ENCODE measurements at regions not wholly inside any gene's neighbourhood (a gene's known extent, or its start where the extent isn't known, plus 50 kb on each side); places are given as distances from the start of the nearest gene placed in this dataset.

DNA sequence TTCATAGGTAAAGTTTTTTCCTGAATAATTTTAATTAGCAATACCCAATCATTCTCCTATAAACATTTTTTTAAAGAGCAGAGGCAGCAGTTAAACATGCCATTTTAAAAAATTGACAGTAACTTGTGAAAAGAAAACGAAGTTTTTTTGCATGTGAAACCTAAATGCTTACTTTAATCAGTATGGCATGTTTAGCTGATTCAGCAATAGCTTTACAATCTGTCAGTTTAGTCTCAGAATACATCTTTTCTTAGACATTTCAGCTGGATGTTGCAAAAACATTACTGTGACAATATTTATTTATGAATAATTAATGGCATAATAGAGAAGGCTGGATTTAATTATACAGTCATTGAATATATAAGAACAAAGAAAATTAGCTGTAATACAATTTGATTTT is 1132.4 kb upstream of the ADGRL2 start:
- no peak for DNase-seq

DNA sequence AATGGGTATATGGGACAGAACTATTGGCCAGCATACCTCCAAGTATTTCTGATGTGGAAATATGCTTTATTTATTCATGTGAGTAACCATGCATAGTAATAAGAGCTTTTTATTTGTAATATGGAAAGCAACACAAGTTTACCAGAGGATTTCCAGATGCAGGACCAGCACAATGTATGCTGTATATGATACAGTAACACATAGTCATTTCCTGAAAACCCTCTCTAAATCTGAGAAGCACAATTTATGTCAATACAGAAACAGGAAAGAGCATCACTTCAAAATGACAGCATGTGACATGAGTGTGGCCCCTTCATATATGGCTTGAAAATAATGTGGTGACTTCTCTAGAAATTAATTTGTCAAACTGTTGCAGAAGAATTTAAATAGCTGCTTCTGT is 1134.7 kb upstream of the ADGRL2 start:
- no peak for DNase-seq

DNA sequence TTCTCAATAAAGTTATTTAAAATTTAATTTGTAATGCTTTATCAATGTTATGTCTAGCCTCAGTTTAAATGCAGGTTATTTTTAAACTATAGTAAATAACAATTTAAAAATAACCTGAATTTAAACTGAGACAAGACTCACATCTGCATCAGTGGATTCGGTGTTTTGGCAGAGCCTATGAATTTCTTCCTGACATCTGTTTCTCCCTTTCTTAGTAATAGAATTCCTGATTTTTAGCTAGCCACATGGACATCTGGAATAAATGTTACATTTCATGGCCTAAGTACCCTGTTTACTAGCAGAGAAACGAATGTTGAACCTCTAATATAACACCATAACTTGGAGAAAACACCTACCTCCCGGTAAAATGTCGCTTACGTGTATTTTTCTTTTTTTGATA is 1141.6 kb upstream of the ADGRL2 start:
- no peak for DNase-seq

DNA sequence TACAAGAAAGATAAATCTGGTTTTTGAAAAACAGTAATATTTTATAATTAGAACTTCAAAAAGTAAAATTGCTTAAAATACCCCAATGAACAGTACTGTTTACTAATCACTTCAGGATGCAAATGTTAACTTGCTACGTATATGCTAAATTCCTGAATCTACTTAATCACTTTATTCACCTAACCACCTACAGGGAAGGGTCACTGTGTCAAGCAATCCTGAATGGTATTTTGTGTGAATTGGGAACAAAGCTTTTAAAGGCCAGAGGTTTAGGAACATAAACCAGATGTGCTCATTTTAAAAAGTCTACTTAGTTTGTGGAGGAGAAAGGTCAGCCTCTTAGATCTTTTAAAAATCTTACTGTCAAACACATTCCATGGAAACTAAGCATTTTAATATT is 1143.0 kb upstream of the ADGRL2 start:
- no peak for DNase-seq

DNA sequence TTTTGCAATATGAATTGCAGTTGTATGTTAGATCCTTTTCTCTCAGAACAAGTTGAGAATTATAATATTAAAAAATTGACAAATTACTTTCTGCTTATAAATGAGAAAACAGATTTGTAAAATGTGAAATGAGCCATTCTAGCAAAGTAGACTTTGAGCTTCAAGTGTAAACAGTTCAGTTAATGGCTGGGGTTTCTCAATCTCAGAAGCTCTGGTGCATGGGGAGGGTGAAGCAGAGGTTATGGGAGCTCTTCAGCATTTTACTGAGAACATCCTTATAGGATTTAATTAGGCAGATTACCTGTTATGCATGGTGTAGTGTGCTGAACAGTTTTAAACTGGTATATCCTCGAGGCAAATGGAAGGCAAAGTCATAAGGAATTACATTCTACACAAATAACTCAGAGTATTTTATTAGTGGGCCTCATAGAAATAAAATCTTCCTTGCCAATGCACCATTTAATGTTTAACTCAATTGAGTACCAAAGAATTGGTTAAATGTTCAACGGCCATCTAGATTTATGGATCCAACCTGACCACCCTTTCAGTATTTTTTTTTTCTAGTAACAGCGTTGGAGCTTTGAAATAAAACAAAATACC is 1143.6 kb upstream of the ADGRL2 start:
- DNase-seq, result no peak

DNA sequence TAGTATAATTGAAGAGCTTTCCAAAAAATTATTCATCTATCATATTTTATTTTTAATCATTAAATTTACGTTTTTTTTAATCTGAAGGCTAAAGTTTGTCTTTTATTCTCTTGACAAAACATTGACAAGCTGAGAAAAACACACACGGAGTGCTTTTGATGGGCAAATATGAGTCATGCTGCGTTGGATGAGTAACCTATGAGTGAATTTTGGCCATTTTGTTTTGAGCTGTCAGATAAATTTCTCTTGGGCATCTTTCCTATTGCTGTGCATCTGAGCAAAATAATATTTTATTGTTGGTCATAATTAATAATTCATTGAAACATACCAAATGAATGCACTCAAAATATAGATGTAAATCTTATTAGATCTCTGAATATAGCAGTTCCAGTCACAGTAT is 1144.1 kb upstream of the ADGRL2 start:
- DNase-seq, result no peak

DNA sequence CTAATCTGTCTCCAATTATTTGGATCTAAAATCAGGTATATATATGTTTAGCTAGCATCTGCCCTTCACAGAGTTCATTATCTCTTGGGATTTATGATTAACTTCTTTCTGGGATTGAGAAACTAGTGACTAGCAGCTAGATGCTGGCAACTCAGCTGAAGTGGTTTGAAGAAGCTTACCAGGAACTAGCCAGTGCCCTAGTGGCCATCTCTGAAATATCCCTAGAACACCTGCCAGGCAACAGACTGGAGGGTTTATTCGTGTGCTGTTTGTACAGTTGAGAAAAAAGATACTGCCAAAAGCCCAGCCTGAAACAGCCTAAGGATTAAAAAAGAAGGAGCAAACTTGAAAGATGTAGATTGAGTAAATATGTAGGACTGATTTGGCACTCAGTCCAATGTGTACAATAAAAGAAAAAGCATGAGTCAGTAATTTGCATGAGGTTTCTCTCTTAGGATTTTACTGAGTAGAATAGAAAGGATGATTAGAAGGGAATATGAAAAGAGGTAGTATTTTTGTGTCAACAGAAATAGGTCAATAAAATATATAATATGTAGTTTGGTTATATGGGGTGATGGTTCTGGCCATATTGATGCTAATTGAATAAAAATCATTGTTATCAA is 1144.6 kb upstream of the ADGRL2 start:
- DNase-seq, result no peak

DNA sequence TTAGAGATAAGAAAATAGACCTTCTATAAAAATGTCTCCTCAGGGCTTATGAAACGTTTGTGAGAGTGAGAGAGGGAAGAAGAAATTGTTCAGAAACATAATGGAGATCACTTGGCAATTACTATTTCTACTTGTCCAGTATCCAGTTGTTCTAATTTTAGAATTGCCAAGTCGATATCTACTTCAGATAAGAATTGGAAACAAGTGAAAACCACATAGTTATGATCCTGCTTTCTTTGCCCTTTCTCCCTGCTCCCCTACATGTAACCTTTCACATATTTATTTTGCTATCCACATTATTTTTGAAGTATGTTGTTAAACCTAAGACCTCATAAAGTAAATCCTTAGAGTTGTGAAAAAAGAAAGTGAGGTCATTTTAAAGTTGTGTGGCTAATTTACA is 1154.7 kb upstream of the ADGRL2 start:
- DNase-seq, result no peak

DNA sequence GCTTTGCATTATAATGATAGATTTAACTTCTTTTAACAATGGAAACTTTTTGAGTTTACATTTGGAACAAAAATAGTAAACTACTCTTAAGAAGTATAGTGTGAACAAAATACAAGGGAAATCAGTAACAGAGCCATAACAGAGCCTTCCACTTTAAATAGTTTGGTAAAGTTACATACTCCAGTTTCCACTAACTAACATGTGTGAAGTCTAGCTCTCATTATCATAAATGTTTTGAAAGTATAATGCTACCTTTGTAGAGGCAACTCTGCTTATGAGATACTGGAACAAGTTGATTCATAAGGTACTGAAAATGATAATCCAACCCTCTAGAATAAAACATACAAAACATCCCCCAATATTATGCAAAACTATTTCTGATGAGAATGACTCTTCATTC is 1155.1 kb upstream of the ADGRL2 start:
- DNase-seq, result no peak

DNA sequence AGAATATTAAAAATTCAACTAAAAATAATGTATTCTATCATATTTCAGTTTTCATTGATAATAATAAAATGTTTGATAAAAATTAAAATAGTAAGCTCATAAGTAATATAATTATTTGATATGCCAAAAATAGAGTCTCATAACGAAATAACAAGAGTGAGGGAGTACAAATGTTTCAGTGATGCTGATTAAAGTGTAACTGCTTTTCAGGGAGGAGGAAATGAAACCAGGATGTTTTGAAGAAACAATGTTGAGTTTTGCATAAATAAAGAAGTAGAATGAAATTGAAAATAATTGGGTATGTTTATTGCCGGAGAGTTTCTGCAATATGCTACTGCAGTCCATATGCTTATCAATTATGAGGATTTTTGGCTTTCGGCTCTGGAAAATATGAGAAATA is 1159.8 kb upstream of the ADGRL2 start:
- no peak for DNase-seq

DNA sequence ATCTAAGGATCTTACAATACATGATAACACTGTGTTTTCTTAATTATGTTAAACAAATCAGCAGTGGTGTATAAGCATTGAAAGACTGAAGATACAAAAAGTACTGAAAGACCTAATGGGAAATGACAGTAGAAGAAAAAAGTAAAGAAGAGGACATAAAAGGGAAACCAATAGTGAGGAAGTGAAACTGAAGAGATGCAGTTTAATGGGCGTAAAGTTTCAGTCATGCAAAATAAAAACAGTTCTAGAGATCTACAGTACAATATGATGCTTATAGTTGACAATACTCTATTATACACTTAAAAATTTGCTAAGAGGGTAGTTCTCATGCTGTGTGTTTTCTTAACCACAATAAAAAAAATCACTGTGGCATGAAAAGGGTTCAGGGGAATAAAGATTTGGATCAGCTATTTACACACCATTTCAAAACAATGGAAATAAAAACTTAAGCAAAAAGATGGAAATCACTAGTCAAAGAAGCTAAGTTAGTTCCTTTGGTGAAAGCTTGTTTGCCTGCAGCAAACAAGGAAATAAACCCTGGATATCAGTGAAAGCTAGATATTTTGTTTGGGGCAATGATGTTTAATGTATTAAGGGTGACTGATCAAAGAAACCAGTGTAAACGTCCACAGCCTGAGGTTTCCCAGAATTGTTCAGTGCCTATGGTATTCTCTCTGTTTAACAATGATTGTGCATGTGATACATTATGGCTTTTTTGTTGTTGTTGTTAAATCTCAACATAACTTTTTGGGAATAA is 1160.8 kb upstream of the ADGRL2 start:
- DNase-seq, result no peak

DNA sequence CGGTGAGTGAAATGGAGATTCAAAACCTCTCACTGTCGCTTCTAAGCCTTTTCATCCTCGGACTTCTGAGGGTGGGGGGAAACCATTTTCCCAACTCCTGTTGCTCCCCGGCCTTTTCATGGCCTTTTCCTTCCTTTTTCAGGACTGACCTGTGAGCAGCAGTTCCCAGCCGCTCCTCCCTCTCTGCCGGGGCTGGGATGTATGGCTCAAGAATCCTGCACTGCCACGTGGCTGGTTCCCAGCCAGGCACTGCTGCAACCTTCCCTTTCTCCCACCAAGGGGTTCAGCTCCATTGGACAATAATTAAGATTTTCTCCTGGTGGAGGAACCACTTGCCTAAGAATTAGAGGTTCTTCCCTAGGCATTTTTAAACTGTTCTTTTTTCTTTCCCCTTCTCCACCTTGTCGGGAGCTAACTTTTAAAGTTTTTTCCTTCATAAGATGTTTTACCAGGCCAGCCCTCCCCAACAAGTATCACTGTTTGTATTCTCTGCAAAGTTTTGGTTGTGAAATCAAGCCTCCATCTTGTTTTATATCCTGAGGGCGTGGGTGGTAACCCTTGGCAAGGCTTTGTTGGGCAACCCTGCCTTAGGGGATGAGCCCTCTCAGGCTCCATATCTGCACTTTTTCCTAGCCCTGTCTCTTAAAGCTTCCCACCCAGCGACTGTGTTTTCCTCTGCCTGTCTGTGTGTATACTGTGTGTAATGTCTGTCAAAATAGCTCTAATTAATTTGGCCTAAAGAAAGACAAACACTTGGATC is 1166.6 kb upstream of the ADGRL2 start:
- no peak for DNase-seq

DNA sequence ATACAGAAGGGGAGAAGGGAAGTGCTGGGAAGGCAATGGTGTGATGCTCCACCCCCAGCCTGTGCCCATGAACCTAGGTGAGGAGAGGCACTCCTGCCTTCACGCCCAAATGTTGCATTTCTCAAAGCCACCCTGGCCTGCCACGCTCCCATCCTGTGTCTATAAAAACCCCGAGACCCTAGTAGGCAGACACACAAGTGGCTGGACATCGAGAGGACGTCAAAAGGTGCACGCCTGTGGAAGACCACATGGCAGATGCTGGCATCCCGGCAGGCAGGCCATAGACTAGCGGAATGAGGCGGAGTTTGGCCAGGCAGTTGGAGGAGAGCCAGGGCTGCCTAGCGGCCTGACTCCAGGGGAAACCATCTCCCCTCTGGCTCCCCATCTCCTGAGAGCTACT is 1168.5 kb upstream of the ADGRL2 start:
- no peak for DNase-seq

DNA sequence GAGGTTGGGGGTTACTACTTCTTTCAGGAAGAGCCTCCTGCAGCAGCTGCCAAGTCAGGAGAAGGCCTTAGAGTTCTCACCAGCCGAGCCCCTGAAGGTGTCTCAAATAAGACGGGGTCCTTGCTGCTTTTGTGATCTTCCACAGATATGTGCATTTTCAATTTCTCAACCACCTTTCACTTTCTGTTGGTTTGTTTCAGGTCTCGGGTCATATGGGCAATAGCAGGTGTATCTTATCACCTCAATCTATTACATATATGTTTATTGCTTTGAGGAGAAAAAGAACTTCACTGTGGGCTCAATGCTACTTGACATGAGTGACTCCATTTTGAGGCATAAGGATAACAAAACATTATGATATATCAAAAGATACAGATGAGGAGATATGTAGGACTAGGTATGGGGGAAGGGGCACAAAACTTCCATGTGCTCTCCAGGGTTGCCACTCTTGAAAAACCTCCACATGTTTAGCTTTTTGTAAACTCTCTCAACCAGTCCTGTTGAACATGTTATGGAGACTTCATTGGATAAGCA is 1171.4 kb upstream of the ADGRL2 start:
- DNase-seq, result no peak

DNA sequence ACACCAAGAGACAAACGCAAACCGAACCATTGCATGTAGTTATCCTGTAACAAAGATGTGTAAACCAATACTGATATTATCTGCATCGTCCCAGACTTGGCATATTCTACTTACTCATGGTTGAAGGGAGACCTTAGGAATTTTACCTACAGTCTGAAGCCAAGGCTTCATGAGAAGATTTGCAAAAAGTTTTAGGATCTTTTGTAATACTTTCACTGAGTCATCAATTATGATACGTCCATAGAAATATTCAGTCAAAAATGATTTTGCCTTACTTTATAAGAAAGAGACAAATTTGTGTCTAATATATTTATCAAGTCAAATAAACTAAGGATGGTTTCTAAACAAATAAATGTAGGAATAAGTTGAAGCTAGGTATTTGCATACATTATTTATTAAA is 1176.1 kb upstream of the ADGRL2 start:
- no peak for DNase-seq

DNA sequence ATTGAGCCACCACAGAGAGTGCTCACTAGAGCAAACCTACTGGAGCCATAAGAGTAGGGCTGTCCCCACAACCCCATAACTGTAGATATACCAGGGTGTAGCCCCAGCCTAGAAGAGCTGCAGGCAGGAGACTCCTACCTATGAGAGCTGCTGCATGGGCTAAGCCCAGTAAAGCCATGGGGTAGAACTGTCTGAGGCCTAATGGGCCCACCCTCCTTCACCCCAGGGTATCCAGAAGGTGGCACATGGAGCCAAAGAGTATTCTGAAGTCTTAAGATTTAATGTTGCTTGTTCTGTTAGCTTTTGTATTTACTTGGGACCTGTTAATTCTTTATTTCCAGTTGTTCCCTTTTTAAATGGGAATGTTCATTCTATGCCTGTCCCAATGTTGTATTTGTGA is 1193.7 kb upstream of the ADGRL2 start:
- no peak for DNase-seq

DNA sequence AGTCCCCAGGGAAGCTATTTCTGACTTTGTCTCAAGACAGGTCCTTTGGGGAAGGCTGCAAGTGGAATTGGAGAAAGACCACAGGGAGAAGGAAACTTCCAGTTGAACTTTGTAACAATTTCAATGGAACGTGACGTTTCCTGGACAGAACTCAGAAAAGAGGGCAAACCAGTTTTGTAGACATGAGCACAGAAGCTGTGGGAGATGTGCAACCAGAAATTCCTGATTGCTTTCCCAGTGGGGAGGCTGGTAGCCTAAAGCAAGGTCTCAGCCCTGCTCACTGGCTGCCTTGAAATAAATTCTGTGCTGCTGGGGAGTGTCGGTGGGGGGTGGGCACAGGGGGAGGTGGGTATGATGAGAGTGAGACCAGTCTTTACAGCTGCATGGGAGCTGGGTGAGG is 1206.7 kb upstream of the ADGRL2 start:
- no peak for DNase-seq

DNA sequence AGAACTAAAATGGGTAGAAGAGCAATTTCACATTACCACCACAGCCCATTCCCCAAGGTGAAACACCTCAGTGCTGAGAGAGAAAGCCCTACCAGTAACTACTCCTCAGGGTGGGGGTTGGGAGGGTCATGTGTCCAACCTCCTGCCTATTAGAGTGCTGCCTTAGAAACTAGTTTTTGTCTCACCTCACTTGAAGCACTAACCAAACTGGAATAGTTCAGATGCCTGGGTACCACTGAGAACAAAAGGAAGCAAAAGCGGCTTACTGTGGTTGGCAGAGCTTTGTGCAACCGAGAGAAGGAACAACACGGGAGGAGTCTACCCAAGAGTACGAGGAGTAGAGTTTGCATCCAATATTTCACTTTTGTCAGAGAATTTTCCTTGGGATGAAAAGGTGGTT is 1207.5 kb upstream of the ADGRL2 start:
- no peak for DNase-seq

DNA sequence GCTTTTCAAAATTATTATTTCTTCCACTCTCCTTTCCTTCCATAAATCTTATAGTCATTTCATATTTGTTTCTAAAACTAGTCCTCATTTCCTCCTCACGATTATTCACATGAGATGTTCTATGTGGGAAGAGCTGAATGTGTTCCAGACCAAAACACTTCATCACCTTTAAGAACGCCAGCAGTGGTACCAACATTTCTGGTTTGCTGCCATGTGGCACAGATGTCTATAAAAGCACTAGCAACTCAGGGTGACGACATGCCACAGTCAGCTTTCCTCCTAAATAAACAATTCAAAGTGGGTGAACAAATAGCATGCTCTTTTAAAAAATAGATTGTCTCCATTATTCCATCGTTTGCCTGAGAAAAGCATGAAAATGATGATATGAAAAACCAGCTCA is 1217.8 kb upstream of the ADGRL2 start:
- DNase-seq, result no peak

DNA sequence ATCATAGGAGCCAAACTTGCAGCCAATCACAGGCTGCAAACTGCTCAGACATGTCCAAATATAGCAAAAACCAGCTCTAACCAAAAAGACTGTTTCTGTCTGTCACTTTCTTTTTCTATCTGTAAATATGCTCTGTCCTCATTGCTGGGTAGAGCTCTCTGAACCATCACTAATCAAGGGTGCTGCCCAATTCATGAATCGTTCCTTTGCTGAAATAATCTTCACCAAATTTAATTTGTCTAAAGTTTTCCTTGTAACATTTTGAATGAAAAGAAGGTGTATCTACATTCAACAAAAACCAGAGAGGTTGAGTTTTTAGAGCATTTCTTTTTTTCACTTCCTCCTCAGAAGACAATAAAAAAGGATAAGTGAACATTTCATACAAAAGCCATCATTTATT is 1221.7 kb upstream of the ADGRL2 start:
- no peak for DNase-seq

DNA sequence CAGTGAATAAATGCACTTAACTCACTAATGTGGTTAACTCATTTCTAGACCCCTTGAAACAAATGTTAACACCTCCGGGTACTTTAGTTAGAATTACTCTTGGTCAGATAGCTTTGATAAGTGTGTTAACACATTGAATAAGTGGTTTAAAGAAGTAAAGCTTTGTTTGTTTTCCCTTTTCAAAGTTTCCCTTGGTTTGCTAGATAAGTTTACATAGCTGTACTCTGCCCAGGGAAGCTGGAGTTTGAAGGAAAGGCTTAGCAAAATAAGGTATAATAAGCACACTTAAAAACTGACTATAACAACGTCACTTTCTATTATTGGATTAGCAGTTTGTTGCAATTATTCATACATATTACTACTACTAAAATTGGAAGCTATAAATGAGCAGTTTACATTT is 1233.9 kb upstream of the ADGRL2 start:
- no peak for DNase-seq

DNA sequence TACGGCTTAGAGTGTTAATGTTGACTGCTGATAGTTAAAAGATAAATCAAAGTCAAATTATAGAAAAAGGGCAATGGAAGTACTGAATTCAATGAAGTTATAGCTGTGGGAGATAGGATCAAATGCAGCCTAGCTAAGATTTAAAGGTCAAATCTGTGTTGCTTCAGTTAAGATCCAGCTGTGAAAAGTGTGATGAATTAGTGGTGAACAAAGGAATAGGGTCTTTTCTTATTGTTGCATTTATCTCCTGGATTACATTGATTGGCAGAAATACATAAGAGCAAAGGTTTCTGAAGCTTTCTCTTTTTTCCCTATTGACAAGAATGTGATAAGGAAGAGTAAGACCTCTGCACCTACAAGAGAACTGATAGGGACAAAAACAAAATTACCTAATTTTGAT is 1234.6 kb upstream of the ADGRL2 start:
- DNase-seq, result no peak

DNA sequence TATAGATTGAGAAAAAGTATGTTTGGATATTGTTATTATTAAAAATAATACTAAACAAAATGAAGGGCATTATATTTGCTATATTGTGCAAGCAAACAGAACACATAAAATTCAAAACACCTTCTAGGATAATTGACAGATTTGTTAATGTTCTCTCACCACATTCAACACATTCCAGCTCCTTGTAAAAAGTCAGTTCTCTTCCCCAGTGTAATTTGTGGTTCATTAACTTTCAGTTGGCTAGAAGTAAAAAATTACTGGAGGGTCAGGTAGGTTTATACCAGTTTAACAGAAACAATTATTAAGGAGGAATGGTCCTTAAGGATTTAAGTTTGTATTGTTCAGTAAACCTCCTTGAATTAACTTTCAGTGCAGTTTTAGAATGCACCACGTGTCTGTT is 1235.3 kb upstream of the ADGRL2 start:
- DNase-seq, result no peak

DNA sequence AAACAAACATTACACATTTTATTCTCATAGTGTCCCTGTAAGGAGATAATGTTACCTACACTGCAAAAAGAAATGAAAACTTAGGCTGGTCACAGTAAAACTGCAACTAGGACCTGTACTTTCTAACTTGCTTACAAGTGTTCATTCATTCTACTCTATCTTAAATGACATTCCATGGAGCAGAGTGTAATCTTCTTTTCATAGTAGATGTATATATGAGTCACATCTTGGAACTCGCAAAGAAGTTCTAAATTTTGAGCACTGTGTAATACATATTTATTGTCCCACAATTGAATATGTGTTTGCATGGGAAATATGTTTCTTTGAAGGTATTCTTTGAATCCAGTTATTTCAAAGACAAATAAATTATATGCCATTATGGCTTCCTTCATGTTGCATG is 1258.5 kb upstream of the ADGRL2 start:
- no peak for DNase-seq
